NCI-H774 (cell line): ENCODE measurements at regions not wholly inside any gene's neighbourhood (a gene's known extent, or its start where the extent isn't known, plus 50 kb on each side); places are given as distances from the start of the nearest gene placed in this dataset.

Source experiments
- DNase-seq: peaks from one replicate; lab custom pipeline; 2025; lab: John Stamatoyannopoulos, UW

DNA sequence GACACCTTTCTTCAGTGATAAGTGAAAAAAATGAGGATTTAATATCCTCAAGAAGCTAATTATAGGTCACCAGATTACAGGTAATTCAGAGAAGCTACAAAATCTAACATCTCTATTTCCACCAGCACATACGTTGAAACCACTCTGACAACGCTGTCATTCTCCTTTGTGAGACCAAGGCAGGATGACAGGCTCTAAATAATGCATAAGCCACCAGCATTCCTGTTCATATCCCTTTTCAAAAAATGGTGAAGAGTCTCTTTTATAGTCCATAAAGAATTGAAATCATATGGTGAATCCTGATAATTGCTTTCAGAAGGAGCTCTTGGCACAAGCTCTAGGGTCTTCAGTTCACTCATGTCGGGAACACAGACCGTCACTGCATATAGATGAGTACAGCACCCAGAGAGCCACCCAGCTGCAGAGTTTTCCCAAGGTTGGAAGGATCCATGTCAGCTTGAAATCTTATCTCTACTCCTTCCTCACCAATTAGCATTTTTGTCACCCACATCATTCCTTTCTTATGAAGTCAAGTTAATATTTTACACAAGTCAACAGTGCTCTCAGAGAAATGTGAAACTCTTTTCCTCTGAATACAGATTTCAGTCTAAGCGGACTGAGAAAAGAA lies 431.4 kb downstream of the TBC1D4 start:
- no peak for DNase-seq

DNA sequence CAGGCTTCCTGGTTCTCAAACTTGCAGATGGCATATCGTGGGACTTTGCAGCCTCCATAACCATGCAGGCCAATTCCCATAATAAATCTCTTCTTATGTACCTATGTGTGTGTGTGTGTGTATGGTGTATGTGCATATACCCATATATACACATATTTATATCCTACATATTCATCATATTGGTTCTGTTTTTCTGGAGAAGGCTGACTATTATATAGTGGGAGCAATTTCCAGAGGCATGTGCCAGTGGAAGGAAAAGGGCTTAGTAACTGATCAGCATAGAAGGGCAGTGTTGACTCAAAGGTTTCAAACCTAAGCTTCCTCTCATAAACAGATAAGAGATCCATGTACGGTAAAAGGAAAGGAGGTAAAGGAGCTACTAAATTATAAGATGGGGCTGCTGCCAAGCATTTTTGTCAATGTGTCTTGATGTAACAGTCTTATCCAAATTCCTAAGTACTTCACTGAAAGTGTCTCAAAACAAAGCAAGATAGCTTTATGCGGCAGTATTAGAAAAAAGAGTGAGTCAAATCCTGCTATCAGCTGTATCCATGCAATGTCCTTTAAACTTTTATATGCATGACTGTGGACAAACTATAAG lies 432.1 kb downstream of the TBC1D4 start:
- DNase-seq = no peak

DNA sequence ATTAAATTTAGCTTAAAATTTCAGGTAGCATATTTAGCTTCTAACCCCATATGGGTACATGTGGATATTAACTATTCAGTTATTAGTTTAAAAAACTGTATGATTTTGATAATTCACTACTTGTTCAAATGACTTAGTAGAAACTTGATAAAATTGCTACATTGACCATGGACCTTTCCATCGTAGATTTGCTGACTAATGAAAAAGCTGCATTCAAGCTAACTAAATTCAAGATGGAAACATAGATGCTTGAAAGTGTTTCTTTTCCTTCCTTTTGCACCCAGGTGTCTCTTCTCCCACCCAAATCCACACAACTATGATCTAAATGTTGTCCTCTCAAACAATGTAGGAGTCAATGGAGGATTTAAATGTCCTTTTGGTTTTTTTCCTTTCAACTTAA lies 439.2 kb downstream of the TBC1D4 start:
- no peak for DNase-seq

DNA sequence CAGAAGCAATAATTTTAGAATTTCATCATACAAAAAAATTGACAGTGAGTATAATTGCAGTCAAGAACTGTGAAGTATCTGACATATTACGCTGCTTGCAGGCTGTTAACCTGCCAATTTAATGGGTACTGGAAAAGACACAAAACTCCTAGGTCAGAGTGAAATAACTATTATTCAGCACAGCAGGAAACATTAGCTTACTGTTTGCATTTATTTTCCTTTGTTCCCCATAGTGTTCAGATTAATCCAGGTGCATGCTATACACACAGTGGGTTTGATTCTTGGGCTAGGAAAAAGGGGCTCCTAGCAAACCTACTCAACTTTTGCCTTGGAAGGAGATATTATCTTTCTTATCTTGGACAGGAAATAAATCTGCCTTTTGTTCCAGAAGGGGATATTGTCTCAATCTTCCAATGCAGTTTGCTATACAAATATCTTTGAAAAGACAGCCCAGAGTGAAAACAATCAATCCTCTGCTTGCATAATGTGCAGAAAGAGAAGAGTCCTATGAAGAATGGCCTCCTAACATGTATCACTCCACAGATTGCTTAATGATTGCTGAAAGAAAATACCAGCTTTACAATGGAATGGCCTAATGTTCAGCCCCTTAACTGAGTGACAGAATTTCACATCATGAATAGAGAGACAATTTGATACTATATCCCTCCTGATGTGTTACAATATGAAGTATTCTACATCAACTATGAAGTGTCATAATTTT lies 443.4 kb downstream of the TBC1D4 start:
- peak; percentile 3 for DNase-seq

DNA sequence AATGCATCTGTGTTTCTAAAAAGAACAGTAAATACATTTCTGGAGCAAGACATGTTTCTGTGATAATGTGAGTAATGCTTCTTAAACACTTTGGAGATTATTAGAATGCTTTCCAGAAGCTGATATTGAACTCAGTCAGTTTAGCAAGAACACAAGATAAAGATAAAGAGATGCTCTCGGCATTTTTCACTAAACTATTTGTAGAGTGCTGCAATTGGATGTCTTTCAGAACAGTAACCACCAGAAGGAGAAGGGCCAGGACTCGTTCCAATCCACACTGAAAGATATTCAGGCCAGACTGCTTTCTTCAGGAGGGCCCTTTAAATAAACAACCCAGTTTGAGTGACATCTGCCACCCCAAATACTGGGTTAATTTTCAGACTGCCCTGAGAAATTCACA lies 456.0 kb downstream of the TBC1D4 start:
- DNase-seq = no peak

DNA sequence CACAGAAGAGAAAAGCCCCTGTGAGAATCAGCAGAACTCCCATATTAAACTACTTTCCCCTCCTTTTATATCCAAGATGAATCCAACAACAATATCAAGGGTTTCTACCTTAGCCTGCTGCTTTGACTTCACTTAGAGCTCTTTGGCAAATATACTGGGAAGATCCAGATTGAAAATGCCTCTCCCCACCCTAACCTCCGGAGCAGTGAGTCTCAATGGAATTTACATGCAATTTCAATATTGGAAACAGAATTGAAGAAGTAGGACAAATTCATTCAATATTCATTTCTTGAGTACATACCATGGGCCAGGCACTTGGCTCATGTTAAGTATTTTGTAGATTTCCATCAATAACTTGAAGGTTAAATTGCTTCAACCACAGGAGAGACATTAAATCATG lies 457.4 kb downstream of the TBC1D4 start:
- DNase-seq = no peak

DNA sequence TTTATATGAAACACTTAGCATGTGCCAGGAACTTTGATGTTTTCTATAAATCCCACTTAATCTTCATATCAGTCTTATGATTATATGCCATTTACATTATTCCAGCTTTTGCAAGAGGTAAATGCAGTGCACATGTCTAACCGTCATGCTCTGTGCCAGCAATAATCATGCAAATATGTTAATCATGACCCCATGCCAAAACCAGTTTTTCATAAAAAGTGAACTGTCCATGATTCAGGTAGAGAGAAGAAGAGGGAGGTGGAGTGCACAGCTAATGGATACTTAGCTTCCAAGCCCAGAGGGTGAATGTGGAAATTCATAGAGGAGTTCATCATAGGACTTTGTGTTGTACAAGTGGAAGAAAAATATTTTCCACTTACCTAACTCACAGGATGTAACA lies 458.4 kb downstream of the TBC1D4 start:
- DNase-seq = no peak

DNA sequence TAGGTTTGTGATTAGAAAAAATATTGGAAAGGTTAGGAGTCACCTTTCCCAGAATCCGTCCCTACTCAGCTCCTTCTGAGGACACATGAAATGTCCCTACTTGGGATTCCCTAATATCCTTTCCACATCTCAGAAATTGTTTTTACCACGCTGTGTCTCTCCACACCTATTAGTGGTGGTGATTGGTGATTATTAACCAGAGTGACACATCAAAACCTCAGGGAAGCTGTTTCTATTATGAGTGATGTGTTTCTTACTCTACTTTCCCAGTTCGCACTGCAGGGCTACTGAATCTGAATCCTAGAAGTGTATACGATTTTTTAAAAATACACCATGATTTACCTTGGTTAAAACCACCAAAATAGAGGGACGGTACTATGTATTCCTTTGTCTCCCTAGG lies 460.8 kb downstream of the TBC1D4 start:
- no peak for DNase-seq

DNA sequence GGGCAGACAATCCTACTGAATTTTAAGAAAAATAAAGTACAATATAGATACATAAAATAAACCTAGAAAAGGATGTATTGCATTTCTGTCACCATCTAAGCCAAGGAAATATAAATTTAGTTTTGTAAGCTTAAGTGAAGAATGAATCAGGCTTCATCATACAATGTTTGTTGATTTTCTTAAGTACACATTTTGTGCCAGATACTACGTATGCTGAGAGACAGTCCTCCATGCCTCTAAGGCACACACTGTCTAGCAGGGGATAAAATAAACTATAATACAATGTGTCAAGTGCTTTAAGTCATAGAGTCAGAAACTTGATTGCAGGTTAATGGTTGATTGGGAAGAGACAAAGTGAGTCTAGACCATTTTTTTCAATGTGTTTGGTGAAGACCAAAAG lies 465.7 kb downstream of the TBC1D4 start:
- DNase-seq = no peak

DNA sequence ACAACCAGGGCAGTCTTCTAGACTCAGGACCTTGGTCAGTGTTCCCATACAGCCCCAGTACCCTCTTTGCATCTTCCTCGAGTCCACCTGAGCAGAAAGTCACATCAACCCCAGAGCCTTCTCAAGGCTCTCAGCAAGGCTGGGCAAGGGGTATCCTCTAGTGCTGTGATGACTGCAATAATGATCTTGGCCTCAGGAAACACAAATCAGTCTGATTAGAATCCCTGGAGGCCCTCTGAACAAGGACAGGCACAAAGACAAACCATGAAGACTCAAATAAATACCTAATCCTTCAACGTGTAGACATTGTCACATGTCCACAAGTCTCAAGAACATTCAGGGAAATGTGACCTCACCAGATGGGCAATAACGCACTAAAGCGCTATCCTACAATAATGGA lies 468.2 kb downstream of the TBC1D4 start:
- DNase-seq = no peak

DNA sequence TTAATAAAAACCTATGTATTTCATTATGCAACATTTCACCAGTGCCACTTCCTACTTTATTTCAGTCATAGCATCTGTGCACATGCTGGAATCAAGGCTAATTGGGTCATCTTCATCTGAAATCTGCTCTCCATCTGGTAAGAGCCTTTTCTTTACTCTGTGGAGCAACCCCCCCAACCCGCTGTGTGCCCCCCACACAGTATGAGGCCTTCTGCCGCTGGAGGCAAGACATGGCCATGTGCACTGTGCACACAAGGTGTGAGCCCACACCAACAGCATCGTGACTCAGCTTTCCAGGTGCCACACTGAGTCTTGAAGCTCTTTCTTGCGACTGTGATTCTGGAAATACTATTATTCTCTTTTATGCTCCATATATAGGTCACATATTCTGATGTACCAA lies 471.0 kb downstream of the TBC1D4 start:
- DNase-seq = no peak

DNA sequence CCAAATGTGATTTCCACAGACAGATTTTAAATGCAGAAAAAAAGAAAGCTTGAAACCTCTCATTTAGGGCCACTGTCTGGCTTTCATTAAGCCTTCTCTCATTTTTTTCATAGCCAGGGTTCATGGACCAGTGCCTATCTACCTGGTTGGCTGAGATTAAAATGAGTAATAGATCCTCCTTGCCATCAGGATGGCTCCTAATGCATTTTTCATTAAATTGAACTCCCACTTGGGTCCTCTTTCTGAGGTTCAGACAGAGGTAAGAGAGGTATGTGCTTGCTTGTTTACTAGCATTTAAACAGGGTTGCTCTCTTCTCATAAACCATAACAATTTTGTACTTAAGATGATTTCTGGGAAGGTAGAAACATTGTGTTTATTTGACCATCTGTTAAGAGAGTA lies 473.0 kb downstream of the TBC1D4 start:
- DNase-seq = no peak

DNA sequence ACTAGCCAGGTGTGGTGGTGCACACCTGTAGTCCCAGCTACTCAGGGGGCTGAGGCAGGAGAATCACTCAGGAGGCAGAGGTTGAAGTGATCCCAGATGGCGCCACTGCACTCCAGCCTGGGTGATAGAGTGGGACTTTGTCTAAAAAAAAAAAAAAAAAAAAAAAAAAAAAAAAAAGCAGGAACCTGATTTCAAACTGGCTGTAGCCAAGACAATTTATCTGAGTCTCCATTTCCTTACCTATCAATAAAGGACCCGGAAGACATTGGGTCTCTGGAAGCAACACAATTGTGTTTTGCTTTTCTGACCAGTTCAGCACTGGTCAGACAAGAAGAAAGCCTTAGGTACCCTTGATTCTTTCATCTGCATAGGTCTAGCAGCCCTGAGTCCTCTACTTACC lies 491.0 kb downstream of the TBC1D4 start:
- no peak for DNase-seq

DNA sequence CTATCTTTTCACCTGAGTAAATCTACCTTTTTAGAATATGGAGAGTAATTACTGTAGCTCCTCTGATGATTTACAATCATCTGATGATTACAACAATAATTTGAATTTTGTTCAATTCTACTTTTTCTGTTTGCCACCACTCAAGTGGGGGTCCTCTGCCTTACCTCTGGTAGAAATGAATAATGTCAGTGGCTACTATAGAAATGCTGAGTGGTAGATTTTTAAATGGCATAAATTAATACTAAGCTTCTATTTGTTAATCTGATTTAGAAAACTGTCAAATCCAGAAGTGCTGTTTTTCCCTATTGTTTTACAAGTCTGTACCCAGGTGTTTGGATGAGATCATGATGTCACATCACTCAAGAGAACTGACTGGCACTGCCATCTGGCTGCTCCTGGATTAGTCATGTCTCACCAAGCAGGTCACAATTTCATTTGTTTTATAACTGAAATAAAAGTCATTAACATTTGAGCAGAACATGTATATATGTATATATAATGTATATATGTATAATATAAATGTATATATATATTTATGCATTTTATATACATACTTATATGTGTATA lies 494.8 kb downstream of the TBC1D4 start:
- no peak for DNase-seq

DNA sequence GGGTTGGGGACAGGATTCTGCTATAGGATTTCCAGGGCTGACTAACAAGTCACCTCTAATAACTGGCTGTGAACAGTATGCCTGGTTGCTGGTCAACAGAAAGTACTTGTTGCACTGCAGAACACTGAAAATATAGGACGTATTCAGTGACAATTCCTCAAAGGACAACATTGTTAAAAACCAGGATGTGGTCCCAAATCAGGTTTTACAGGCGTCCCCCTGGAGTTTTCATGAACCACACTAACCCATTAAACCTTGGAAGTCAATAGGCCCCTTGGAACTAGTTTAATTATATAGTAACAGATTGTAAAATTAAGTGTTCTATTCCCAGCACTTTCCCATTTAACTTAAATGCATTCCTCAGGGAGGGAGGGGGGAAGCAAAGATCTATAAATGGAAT lies 495.4 kb downstream of the TBC1D4 start:
- DNase-seq = no peak

DNA sequence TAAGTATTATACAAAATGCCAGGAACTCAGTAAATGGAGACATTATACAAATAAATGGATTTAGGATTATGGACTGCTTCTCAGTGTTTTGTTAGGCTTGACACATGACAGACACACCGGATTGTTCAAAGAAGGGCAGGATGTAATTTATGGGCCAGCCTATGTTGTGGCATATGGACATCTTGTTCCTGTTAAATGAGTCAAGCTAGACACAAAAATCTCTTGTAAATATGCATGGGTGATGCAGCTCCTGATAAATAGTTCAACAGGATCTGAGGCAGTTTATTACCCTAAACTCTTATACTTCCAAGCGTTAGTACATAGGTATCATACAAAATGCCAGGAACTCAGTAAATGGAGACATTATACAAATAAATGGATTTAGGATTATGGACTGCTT lies 502.3 kb downstream of the TBC1D4 start:
- DNase-seq = no peak

DNA sequence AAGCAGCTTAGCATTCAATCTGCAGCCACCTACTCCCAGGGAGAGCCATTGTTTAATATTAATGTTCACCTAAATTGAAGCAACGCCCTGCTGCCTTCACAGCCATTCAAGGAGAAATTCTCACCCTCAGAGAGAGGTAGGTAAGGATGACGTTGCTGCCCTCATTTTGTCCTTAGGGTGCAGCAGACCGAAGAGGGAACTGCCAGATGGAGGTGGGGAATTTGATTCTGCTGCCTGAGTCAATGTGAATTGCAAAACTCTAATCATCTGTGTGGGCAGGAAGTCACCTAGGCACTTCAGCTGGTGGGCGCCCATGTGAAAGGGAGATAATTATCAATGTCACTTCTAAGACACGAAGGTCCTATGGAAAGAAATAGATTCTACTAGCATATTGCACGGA lies 503.4 kb downstream of the TBC1D4 start:
- no peak for DNase-seq

DNA sequence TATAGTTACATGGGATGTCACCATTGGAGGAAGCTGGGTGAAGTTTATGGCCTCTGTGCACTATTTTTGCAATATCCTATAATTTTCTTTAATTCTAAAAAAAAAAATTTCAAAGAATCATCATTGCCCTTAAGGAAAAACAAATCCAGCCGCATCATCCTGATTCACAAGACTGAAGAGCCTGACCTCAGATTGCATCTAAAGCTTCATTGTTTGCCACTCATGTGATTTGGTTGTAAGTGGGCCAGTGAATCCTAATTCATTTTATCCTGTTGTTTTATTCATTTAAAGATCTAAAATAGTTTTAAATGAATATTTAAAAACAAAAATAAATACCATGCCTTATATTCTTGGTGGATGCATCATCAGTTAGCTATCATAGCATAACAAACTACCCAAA lies 504.5 kb downstream of the TBC1D4 start:
- DNase-seq = no peak

DNA sequence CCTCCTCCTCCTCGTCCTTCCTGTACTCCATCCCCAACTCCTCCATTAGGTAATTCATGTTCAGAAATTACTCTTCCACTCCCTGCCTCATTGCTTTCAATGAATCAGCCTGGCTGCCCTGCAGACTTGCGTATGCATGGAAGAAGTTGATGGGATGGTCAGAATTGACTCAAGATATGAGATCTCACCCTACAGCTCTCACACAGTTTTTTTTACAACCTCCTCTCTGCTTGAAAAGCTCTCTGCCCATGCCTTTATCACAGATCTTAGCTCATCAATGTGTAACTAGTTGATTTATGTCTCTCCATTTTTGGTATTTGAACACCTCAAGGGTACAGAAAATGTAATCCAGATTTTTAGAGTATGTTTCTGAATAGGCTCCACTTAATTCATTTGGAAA lies 506.9 kb downstream of the TBC1D4 start:
- DNase-seq = no peak

DNA sequence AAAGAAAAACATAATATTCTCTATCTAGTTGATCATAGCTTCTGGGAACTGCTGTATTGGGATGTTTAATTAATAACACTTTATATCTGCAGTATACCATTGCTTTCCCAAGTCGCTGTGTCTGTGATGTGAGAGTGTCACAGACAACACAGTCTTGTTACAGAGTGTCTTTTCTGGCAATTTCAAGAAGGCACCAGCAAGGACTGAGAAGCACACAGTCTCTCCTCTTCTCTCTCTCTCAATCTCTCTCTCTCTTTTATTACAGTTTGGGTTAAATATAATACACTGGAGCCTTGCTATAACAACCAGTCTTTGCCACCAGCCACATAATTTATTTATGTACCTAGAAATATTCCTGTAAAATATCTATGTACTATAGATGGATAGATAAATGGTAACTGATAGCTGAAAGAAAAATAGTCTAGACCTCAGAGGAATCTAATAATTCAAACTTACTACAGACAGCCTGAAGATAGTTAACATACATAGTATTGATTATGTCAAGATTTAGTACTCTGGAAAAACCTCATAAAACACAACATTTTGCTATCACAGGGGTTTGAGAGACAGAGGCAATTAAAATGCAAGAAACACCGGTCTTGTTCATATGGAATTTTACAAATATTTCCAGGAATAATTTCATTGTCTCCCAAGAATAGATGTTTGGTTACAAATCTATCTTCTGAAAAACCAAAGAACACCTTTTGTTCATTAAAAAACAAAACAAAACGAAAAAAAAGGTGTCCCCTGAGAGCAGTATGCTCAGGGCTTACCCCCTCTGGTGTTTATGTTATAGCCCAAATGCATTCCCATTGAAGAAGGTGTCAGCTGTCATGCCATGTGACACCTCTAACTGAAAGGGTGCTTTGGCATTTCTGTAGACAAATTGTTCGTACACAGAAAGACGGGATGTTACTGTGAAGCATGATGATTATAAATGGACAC lies 507.8 kb downstream of the TBC1D4 start:
- DNase-seq = no peak

DNA sequence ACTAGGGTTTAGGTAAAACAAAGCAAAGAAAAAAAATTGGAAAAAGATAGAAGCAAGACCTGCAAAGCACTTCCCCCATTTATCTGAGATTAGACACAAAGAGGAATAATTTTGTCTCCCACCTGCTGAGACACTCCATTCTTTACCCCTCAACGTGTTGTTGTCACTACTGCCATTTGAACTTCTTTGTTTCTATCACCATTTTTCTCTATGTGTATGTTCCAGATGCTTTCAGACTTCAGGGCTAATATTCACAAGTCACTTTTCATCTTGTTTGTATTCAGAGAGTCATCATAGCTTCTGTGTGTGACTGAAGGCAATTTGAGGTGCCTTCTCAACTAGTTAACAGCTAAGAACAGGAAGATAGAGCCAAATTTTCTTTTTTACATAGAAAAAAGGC lies 512.5 kb downstream of the TBC1D4 start:
- DNase-seq = no peak

DNA sequence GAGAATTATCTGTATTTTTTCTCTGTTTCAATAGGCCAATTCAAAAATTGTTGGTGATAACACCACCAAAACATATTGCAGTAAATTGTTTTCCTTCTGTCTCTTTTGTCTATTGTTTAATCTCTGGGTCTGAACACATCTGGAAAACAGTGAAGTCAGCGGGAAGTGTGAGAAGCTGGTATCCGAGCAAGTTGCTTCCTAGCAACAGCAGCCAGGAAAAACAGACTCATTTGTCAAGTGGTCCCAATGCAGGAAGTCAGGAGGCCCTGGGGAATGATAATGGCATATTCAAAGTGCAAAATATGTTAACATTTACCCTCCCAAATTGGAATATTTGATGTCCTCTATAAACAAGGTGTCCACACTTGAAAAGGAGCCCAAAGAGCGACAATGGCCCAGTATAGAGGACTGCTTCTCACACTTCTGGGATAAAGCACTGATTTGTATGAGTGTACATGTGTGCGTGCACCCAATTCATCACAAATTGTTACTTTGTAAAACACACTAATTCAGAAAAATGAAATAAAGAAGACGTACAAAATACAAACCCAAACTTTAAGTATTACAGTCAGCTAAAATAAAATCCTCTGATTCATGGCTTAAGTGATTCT lies 515.0 kb downstream of the TBC1D4 start:
- DNase-seq = no peak
